ENCODE measurements at regions not wholly inside any gene's neighbourhood (a gene's known extent, or its start where the extent isn't known, plus 50 kb on each side); places are given as distances from the start of the nearest gene placed in this dataset.
"Not testable (repeated sequence)": the region's sequence is repeated elsewhere in the genome, so short reads cannot be mapped to it uniquely, and the experiment has no call there.

GRCh38 chr9:34760196-34761040, 50.5 kb upstream of the CCL21 start:
- intact Hi-C loops (cut with DNase I); H3K4me3 ChIP-seq; FAIRE-seq; H3K9me3 ChIP-seq; H3K27ac ChIP-seq; H3K36me3 ChIP-seq; H3K27me3 ChIP-seq; H3K4me1 ChIP-seq: not testable (repeated sequence)
- ATAC-seq = peak in 3 of 4 donors; percentile 74 to 90 (median 80)
- DNase-seq = peak in 5 of 6 donors; percentile 7 to 74 (median 31)
- TF ChIP-seq, protein P1, sequence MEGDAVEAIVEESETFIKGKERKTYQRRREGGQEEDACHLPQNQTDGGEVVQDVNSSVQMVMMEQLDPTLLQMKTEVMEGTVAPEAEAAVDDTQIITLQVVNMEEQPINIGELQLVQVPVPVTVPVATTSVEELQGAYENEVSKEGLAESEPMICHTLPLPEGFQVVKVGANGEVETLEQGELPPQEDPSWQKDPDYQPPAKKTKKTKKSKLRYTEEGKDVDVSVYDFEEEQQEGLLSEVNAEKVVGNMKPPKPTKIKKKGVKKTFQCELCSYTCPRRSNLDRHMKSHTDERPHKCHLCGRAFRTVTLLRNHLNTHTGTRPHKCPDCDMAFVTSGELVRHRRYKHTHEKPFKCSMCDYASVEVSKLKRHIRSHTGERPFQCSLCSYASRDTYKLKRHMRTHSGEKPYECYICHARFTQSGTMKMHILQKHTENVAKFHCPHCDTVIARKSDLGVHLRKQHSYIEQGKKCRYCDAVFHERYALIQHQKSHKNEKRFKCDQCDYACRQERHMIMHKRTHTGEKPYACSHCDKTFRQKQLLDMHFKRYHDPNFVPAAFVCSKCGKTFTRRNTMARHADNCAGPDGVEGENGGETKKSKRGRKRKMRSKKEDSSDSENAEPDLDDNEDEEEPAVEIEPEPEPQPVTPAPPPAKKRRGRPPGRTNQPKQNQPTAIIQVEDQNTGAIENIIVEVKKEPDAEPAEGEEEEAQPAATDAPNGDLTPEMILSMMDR (IDR thresholded peaks at IDR 0.05) = peak; percentile 8 to 41 (median 28)
- WGBS, 2 donors = 29 to 30% methylated on average over 32 of the region's 32 CpGs

Data from pancreas (tissue), 10 donors.